NCI-H128 (cell line): ENCODE measurements at regions not wholly inside any gene's neighbourhood (a gene's known extent, or its start where the extent isn't known, plus 50 kb on each side); places are given as distances from the start of the nearest gene placed in this dataset.

ENCODE experiments used
- DNase-seq: peaks from one replicate; lab custom pipeline; 2025; ENCODE audit not compliant: unreplicated experiment; lab: John Stamatoyannopoulos, UW

DNA sequence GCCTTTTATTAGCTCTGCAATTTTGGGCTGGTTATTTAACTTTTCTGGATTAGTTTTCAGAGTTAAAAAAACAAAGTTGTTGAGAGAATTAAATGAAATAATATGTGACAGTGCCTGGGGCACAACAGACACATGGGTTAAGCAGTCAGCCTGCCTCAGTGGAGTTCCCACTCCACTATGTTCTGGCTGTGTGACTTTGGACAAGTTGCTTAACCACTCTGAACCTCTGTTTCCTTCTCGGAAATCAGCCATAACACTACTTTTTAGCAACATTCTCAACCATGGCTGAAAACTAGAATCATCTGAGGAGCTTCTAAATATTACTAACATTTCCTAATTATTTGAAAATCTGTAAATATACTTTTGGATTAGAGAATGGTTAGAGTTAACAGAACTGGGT lies 56.5 kb upstream of the SLC6A11 start:
- DNase-seq: no peak

DNA sequence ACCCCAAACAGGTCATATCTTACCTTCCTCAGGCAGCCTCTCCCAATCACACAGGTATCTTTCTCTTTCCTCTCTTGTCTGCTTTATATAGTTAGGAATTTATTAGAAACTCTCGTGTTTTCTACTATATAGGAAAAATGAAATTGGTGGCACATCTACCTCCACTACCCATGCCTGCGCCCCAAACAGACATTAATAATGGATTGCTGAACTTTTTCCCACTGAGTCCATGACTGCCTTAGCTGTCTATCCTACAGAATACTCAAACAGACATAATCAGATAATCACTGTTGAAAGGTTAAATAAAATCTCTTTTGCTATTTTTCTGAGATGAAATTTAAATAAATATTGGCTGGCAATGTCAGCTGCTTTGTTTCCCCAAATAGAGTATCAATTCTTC lies 55.8 kb upstream of the SLC6A11 start:
- DNase-seq: no peak

DNA sequence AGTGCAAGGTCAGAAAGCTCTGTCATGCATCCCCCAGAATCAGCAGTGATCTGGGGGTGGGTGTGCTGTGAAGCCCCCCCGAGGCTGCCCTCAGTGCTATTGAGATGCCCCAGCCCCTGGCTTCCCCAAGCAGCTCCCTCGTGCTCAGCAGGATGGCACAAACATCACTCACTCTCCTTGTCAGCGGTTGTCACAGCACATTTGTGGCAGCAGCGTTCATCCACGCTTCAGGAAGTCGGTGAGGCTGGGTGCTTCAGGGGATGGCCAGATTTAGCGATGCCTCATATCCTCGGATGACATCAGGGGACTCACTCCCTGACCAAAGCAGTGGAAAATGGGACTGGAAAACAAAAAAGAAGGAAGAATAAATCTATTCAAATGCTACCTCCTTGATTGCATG lies 54.4 kb upstream of the SLC6A11 start:
- no peak for DNase-seq

DNA sequence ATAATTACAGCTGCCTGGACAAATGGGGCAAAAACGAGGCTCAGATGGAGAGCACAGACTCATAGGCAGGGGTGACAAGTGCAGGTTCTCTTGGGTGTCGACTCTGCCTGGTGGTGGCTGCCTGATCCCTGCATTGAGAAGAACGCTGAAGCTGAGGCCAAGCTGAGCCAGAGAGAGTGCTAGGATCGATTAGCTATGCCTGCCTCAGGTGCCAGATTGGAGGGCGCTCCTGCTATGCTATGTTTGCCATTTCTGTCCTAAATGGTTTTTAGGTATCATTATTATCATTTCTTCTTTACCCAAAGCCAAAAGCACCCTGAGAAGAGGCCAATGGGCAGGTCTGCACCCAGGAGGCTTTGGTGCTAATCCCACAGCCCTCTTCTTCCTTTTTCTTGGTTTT lies 53.9 kb upstream of the SLC6A11 start:
- no peak for DNase-seq

DNA sequence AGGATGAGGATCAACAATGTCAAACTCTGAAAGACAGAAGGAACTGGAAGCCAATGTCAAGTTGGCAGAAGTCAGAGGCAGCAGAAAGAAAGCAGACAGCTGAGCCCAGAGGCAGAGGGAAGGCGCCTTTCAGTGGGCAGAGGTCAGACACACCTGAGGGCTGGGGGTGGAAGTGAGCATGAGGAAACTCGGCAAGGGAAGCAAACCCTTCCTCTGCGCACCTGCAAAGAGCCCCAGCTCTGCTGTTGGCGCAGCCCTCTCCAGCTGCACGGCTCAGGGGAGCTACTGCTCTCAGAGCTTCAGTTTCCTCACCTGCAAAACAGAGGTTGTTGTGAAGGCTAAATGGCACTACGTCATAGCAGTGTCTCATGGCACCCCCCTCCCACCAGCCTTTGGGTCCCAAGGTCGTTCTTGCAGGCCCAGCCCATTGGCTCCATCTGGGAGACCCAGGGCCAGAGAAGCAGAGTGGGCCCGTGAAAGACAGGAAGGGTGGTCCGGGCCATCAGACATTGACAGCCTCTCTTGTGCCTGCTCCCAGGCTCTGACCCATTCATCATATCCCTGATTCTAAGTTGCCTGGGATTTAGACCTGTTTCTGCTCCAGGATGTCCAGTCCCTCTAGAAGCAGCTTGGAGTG lies 53.3 kb upstream of the SLC6A11 start:
- DNase-seq: no peak

DNA sequence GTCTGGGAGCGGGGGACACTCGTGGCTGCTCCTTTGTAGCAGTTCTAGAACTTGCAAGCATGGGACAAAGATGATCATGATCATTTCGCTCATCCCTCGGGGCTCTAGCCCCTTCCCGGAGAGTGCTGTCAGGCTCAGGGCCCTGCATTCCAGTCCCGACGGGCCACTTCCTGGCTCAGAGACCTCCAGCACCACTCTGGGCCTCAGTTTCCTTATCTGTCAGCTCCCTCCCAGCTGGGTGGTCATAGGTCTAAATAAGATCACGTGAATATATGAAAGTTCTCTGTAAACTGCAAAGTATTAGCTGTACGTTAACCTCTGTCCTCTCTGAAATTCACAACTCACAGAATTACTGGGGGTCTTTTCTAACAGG lies 52.8 kb upstream of the SLC6A11 start:
- no peak for DNase-seq

DNA sequence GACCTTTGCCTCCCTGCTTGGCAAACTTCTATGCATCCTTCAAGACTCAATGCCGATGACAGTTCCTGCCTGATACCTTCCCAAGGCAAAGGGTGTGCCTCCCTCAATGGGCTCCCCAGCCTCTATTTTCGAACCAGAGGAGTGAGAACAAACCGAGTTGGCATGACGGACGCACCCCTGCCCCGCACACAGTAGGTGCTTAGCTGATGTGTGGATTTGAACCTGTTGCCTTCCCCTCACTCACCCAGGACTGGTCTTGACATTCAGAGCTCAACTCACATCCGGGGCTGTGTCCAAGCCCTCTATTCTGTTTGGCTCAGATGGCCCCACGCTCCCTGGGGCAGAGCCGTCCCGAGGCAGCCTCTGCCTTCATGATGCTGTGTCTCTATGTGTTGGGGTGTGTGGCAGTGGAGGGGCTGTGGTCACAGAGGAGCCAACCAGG lies 52.2 kb upstream of the SLC6A11 start:
- DNase-seq: no peak

DNA sequence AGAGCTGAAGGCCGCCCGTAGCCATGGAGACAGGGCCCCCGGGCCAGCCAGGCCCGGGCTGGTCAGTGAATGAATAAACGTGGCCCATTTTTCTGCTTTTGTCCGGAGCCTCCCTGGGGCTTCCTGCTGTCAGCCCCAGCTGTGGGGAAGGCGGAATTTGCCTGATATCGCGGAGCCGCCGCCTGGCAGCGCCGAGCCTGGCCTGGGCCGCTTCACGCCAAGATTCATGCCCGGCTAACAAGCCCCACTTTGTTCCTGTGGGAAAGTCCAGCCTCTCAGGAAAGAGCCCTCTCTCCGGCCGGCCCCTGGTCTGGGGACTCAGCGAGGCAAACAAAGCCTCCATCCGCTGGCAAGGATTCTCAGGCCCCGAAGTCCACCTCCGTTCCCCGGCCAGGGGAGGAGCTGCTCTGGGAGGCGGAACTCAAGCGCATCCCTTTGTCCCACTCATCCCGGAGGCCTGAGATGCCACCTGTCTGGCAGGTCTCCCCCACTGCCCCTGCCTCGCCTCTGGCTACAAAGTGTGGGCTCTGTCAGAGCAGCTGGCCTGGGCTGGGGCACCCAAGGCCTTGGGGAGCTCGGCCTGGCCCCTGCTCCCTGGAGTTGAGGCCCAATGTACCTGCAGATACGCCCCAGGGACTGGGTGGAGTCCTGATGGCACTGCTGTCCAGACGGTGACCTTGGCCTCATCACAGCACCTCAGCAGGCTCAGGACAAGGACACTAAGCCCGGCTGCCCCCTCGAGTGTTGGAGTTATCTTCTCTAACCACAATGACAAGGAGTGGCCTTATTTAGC lies 51.6 kb upstream of the SLC6A11 start:
- no peak for DNase-seq

DNA sequence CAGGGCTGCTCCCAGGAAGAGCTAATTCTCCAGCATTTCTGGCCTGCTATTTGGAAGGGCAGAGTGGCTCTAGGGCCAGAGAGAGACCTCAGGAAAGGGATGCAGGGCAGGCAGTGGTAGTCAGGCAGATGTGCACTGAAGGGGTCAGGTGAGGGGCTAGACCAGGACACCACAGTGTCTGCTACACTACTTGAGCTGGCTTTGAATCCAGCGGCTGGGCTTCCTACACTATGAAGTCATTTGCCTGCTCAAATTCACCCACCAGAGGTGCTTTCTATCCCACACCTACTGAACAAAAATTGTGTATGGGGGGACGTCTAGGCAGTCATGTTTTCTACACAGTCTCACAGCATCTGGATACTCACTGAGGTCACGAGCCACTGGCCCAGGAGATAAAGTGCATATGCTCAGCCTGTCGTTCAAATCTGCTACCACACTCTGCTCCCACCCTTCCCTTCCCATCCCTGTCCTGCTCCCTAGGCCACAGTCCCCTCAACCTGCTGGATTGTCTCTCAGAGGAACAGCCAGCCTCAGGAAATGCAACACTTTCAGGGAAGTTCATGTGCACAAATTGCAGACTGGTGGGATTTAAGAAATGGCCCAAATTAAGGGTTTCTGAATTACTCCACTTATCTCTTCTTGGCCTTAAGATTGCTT lies 49.9 kb upstream of the SLC6A11 start:
- no peak for DNase-seq
